K562 (cell line): ENCODE measurements at regions not wholly inside any gene's neighbourhood (a gene's known extent, or its start where the extent isn't known, plus 50 kb on each side); places are given as distances from the start of the nearest gene placed in this dataset.

Source experiments
- ATAC-seq: fragments of 200-7000 bp; cut with Tn5 transposase; 3 replicates; pipeline ENCODE4 v1.9.1; 2020; ENCODE audit warnings: moderate library complexity
- BruUV-seq: library from RNA; stranded (reverse); fragments of 400-500 nt; replicated peaks from 2 replicates; lab custom pipeline; 2021; lab: Mats Ljungman, UMichigan
- CTCF ChIA-PET: fragments of 300-600 bp; formaldehyde crosslinking; extraction: SDS; loops from one replicate; lab custom pipeline; 2021; ENCODE audit warnings: low intra/inter-chr PET ratio; lab: Yijun Ruan, JAX
- POLR2A ChIA-PET: fragments of 300-600, 350-650 bp; sonication (Branson Sonifier 250); formaldehyde crosslinking; extraction: SDS; loops from one replicate; lab custom pipeline; 2021; ENCODE audit warnings: antibody characterized with exemption, inconsistent platforms; lab: Yijun Ruan, JAX
- DNase-seq, 4 experiments: peaks; one replicate each; pipeline versions ENCODE4 v3.0.0 to v3.0.0-alpha.2; 2011 to 2018; ENCODE audit warnings: low spot score in 3 of 4, mixed read lengths in 3 of 4; ENCODE audit errors: extremely low read depth in 1 of 4
- FAIRE-seq: peaks from 2 replicates; lab custom pipeline; 2011; peaks lifted over from hg19 to GRCh38; lab: Jason Lieb, UNC
- H2AFZ ChIP-seq: 2 replicates; pipeline ENCODE4 v1.6.0; 2011; ENCODE audit warnings: low read depth, low read length, control low read depth, inconsistent platforms
- H3K27ac ChIP-seq: fragments of 200-600 bp; 3 replicates; pipeline ENCODE4 v1.8.0; 2011; ENCODE audit warnings: low read depth, mild to moderate bottlenecking, control low read depth, inconsistent platforms, low read length, moderate library complexity, mixed read lengths; ENCODE audit errors: extremely low read depth
- H3K27me3 ChIP-seq, 2 experiments: fragments of 300-600 bp in 1 of 2; 2 replicates in 1 of 2; 3 replicates in 1 of 2; pipeline versions ENCODE4 v1.6.0 to v1.8.0; 2011; ENCODE audit warnings: inconsistent platforms in 2 of 2, low read length in 2 of 2, mild to moderate bottlenecking in 1 of 2, mixed read lengths in 1 of 2, moderate library complexity in 1 of 2; ENCODE audit not compliant: control insufficient read depth in 2 of 2, insufficient read depth in 2 of 2
- H3K36me3 ChIP-seq: fragments of 300-600 bp; 3 replicates; pipeline ENCODE4 v1.8.0; 2011; ENCODE audit warnings: mild to moderate bottlenecking, low read length, inconsistent platforms; ENCODE audit not compliant: control insufficient read depth, insufficient read depth
- H3K4me1 ChIP-seq, 2 experiments: fragments of 200-600 bp in 1 of 2; replicated peaks in 1 of 2; 2 replicates in 1 of 2; 3 replicates in 1 of 2; pipeline versions ENCODE4 v1.5.1 to v1.8.0; 2011; ENCODE audit warnings: inconsistent platforms in 2 of 2, low read length in 2 of 2, mild to moderate bottlenecking in 1 of 2, mixed read lengths in 1 of 2, moderate library complexity in 1 of 2; ENCODE audit not compliant: control insufficient read depth in 2 of 2, insufficient read depth in 2 of 2
- H3K4me2 ChIP-seq: 2 replicates; pipeline ENCODE4 v1.6.1; 2011; ENCODE audit warnings: low read length, control low read depth, inconsistent platforms, mixed read lengths; ENCODE audit not compliant: insufficient read depth
- H3K4me3 ChIP-seq: fragments of 200-600 bp; sonication (generic), shearing (Covaris generic); 2 replicates; pipeline ENCODE4 v1.5.1; 2016; ENCODE audit warnings: control low read depth, inconsistent platforms
- H3K79me2 ChIP-seq: fragments of 200-600 bp; 3 replicates; pipeline ENCODE4 v1.8.0; 2011; ENCODE audit warnings: low read length, inconsistent platforms; ENCODE audit not compliant: control insufficient read depth, insufficient read depth
- H3K9ac ChIP-seq, 2 experiments: 2 replicates each; pipeline versions ENCODE4 v1.6.0 to v1.6.1; 2011; ENCODE audit warnings: low read depth in 2 of 2, low read length in 2 of 2, control low read depth in 1 of 2, inconsistent platforms in 1 of 2, mild to moderate bottlenecking in 1 of 2, mixed read lengths in 1 of 2; ENCODE audit not compliant: insufficient read depth in 1 of 2
- H3K9me1 ChIP-seq: one replicate; pipeline ENCODE4 v1.6.0; 2011; ENCODE audit warnings: inconsistent platforms, mild to moderate bottlenecking, low read length, moderate library complexity; ENCODE audit not compliant: control insufficient read depth, insufficient read depth
- H3K9me3 ChIP-seq: replicated peaks from 2 replicates; pipeline ENCODE4 v1.5.1; 2011; ENCODE audit warnings: low read depth, low read length, inconsistent platforms; ENCODE audit not compliant: control insufficient read depth, insufficient read depth
- H4K20me1 ChIP-seq: replicated peaks from 2 replicates; pipeline ENCODE4 v1.6.1; 2011; ENCODE audit warnings: low read length, inconsistent platforms, mixed read lengths; ENCODE audit not compliant: control insufficient read depth, insufficient read depth
- CBX5 ChIP-seq: IDR thresholded peaks from 2 replicates; pipeline ENCODE4 v1.6.1; 2014; ENCODE audit warnings: low read depth, borderline replicate concordance
- ELK1 ChIP-seq: sonication (generic); formaldehyde crosslinking; IDR thresholded peaks from 2 replicates; pipeline ENCODE4 v1.8.1; 2022; ENCODE audit warnings: missing genetic modification reagents
- ESRRA ChIP-seq: fragments of 450-650 bp; IDR thresholded peaks from 2 replicates; pipeline ENCODE4 v1.6.1; 2014; ENCODE audit warnings: low read depth, mild to moderate bottlenecking, moderate library complexity, borderline replicate concordance
- HMG20A ChIP-seq: fragments of 450-650 bp; formaldehyde crosslinking; conservative IDR thresholded peaks from 2 replicates; pipeline ENCODE4 v1.4.0; 2020; ENCODE audit warnings: mild to moderate bottlenecking, mixed read lengths
- LCOR ChIP-seq: sonication (generic); formaldehyde crosslinking; IDR thresholded peaks from 2 replicates; pipeline ENCODE4 v1.8.0; 2022; ENCODE audit warnings: mild to moderate bottlenecking, missing genetic modification reagents
- NR2C1 ChIP-seq, 2 experiments: fragments of 450-650 bp; IDR thresholded peaks; 2 replicates each; pipeline ENCODE4 v1.6.1; 2017; ENCODE audit warnings: mild to moderate bottlenecking in 2 of 2, antibody characterized with exemption in 1 of 2, inconsistent platforms in 1 of 2, missing compliant biosample characterization in 1 of 2, missing genetic modification characterization in 1 of 2
- POLR3A ChIP-seq: IDR thresholded peaks from 2 replicates; pipeline ENCODE4 v1.6.1; 2011; ENCODE audit warnings: borderline replicate concordance, mild to moderate bottlenecking, moderate library complexity; ENCODE audit not compliant: insufficient read length, insufficient read depth; ENCODE audit errors: extremely low read depth
- SPI1 ChIP-seq: IDR thresholded peaks from 2 replicates; pipeline ENCODE4 v1.6.1; 2011; ENCODE audit warnings: low read depth, low read length, control low read depth, borderline replicate concordance
- USF2 ChIP-seq: sonication (generic); formaldehyde crosslinking; IDR thresholded peaks from 2 replicates; pipeline ENCODE4 v1.5.0; 2020; ENCODE audit warnings: missing genetic modification reagents
- XRCC4 ChIP-seq: IDR thresholded peaks from one replicate; pipeline ENCODE4 v1.6.1; 2011; ENCODE audit not compliant: insufficient read depth, insufficient read length; ENCODE audit errors: extremely low read depth
- ZFP30 ChIP-seq: fragments of 250-450 bp; sonication (Bioruptor Pico); IDR thresholded peaks from 2 replicates; pipeline ENCODE4 v1.8.0; 2022; ENCODE audit warnings: moderate library complexity, mild to moderate bottlenecking, inconsistent platforms, borderline replicate concordance
- ZFPM2 ChIP-seq: fragments of 250-450 bp; sonication (Bioruptor Pico); IDR thresholded peaks from 2 replicates; pipeline ENCODE4 v1.5.1; 2022; ENCODE audit warnings: mild to moderate bottlenecking
- ZNF445 ChIP-seq: fragments of 250-450 bp; sonication (Bioruptor Pico); IDR thresholded peaks from 2 replicates; pipeline ENCODE4 v1.4.0; 2020; ENCODE audit warnings: low read depth, mild to moderate bottlenecking, moderate library complexity
- ZNF551 ChIP-seq: fragments of 250-450 bp; sonication (Bioruptor Pico); IDR thresholded peaks from 2 replicates; pipeline ENCODE4 v1.5.0; 2021; ENCODE audit warnings: mild to moderate bottlenecking, moderate library complexity
- ZNF695 ChIP-seq: fragments of 450-650 bp; formaldehyde crosslinking; IDR thresholded peaks from 2 replicates; pipeline ENCODE4 v1.4.0; 2020; ENCODE audit warnings: mild to moderate bottlenecking, moderate library complexity
- WGBS: fragments of 100-300 bp; shearing (Covaris generic); methylation state at CpG from one replicate; pipeline ENCODE4 v1.1.6; 2016; ENCODE audit warnings: low coverage, mixed read lengths; ENCODE audit not compliant: insufficient coverage; ENCODE audit errors: missing lambda C conversion rate; 5-methylcytosine and 5-hydroxymethylcytosine counted together
- in situ Hi-C: fragments of 300-500 bp; cut with MboI; formaldehyde crosslinking; loops from 4 replicates; pipeline ENCODE4 v1.15.0; 2018; ENCODE audit warnings: inconsistent platforms, mixed read lengths
- intact Hi-C: fragments of 100-400 bp; cut with micrococcal nuclease; formaldehyde crosslinking; loops from 2 replicates; pipeline ENCODE4 v1.14.2; 2022

GRCh38 chr5:50934343-50934742 lies 267.9 kb downstream of the PARP8 start:
- WGBS: 0% methylated on average over 2 of the region's 2 CpGs
- FAIRE-seq (no peak), DNase-seq (no peak), ATAC-seq (no peak)
- Histone ChIP-seq H3K9me3 (no peaks in the 10 kb centered on the region), H3K27ac (no peak overlapping the region), H4K20me1 (no peaks in the 10 kb centered on the region), H3K9me1 (no peaks in the 10 kb centered on the region), H3K4me2 (no peak overlapping the region), H2AFZ (no peak overlapping the region), H3K27me3 (no peaks in the 10 kb centered on the region), H3K36me3 (no peaks in the 10 kb centered on the region), H3K79me2 (no peaks in the 10 kb centered on the region), H3K4me1 (no peaks in the 10 kb centered on the region), H3K9ac (no peak overlapping the region), H3K4me3 (no peak overlapping the region)
- ChIA-PET POLR2A (no interaction called here), CTCF (no interaction called here)
- TF ChIP-seq ESRRA (peak; percentile 75), SPI1 (peak; percentile 53; the same call in 1 of the 2 replicates), POLR3A (no peak), ZNF551 (CRISPR knock-in tag) (no peak)
- intact Hi-C loops (no loop called here), in situ Hi-C loops (no loop called here)
- BruUV-seq: no TSS peak

GRCh38 chr5:50945139-50945538 lies 278.7 kb downstream of the PARP8 start:
- BruUV-seq: no TSS peak
- DNase-seq (no peak), FAIRE-seq (no peak), ATAC-seq (no peak)
- Histone ChIP-seq H3K27me3 (no peaks in the 10 kb centered on the region), H3K9ac (no peak overlapping the region), H3K27ac (no peak overlapping the region), H3K4me2 (no peak overlapping the region), H3K9me3 (no peaks in the 10 kb centered on the region), H3K9me1 (no peaks in the 10 kb centered on the region), H3K36me3 (no peaks in the 10 kb centered on the region), H2AFZ (no peak overlapping the region), H3K4me3 (no peak overlapping the region), H3K79me2 (no peaks in the 10 kb centered on the region), H3K4me1 (no peaks in the 10 kb centered on the region), H4K20me1 (no peaks in the 10 kb centered on the region)
- 0% methylated on average over 2 of the region's 2 CpGs for WGBS
- intact Hi-C loops (no loop called here), in situ Hi-C loops (no loop called here)
- CTCF ChIA-PET: no interaction called here
- POLR2A ChIA-PET: no interaction called here
- TF ChIP-seq HMG20A (no peak), ELK1 (CRISPR knock-in tag) (no peak), ZFPM2 (CRISPR knock-in tag) (no peak), USF2 (CRISPR knock-in tag) (no peak), ZNF445 (CRISPR knock-in tag) (no peak), ZFP30 (CRISPR knock-in tag) (no peak), LCOR (CRISPR knock-in tag) (no peak), ZNF695 (no peak), NR2C1 (IDR thresholded peaks at IDR 0.05) (no peak), NR2C1 (tag; IDR thresholded peaks at IDR 0.05) (no peak), XRCC4 (no peak), CBX5 (no peak)
